MCF 10A (cell line): ENCODE measurements at regions not wholly inside any gene's neighbourhood (a gene's known extent, or its start where the extent isn't known, plus 50 kb on each side); places are given as distances from the start of the nearest gene placed in this dataset.

Experiments
- BruUV-seq: library from RNA; stranded (reverse); fragments of 400-500 nt; replicated peaks from 2 replicates; lab custom pipeline; 2021; lab: Mats Ljungman, UMichigan
- CTCF ChIA-PET: fragments of 300-600 bp; sonication (Branson Sonifier 250); formaldehyde crosslinking; extraction: SDS; loops from one replicate; lab custom pipeline; 2021; ENCODE audit warnings: antibody characterized with exemption, inconsistent platforms; lab: Yijun Ruan, JAX
- POLR2A ChIA-PET: fragments of 300-600, 350-650 bp; sonication (Branson Sonifier 250); formaldehyde crosslinking; extraction: SDS; loops from one replicate; lab custom pipeline; 2020; ENCODE audit warnings: antibody characterized with exemption, inconsistent platforms; lab: Yijun Ruan, JAX
- DNase-seq: peaks from one replicate; pipeline ENCODE4 v3.0.0-alpha.2; 2018; ENCODE audit not compliant: unreplicated experiment
- H3K27ac Mint-ChIP-seq: one replicate; pipeline ENCODE4 v1.8.0; 2022; ENCODE audit warnings: mild to moderate bottlenecking, low read depth, mixed read lengths; ENCODE audit not compliant: unreplicated experiment
- H3K27me3 Mint-ChIP-seq: one replicate; pipeline ENCODE4 v1.8.0; 2022; ENCODE audit warnings: mixed read lengths; ENCODE audit not compliant: insufficient read depth, unreplicated experiment
- H3K36me3 Mint-ChIP-seq: one replicate; pipeline ENCODE4 v1.8.0; 2022; ENCODE audit warnings: mild to moderate bottlenecking, moderate library complexity, mixed read lengths; ENCODE audit not compliant: insufficient read depth, unreplicated experiment
- H3K4me1 Mint-ChIP-seq: one replicate; pipeline ENCODE4 v1.8.0; 2022; ENCODE audit warnings: mixed read lengths; ENCODE audit not compliant: insufficient read depth, unreplicated experiment
- H3K4me3 Mint-ChIP-seq: one replicate; pipeline ENCODE4 v1.8.0; 2022; ENCODE audit warnings: mild to moderate bottlenecking, moderate library complexity, mixed read lengths; ENCODE audit not compliant: unreplicated experiment
- H3K9me3 Mint-ChIP-seq: one replicate; pipeline ENCODE4 v1.8.0; 2022; ENCODE audit warnings: mixed read lengths; ENCODE audit not compliant: unreplicated experiment
- CTCF ChIP-seq: fragments of 200-600 bp; IDR thresholded peaks from one replicate; pipeline ENCODE4 v1.8.0; 2022; ENCODE audit warnings: antibody characterized with exemption, mild to moderate bottlenecking; ENCODE audit not compliant: unreplicated experiment
- intact Hi-C: fragments of 100-400 bp; cut with micrococcal nuclease; formaldehyde crosslinking; loops from 2 replicates; pipeline ENCODE4 v1.14.1; 2022

- Mint-ChIP-seq H3K27me3 (no peaks in the 10 kb centered on the region), H3K27ac (no peak overlapping the region), H3K4me1 (peaks cover 8% of the 10 kb centered on the region), H3K36me3 (no peaks in the 10 kb centered on the region), H3K4me3 (no peak overlapping the region), H3K9me3 (no peaks in the 10 kb centered on the region)
- POLR2A ChIA-PET = interaction anchor here (1.4 kb wide), 2 partner anchors 11 to 22 kb away, joined by 5 read pairs; no protein-coding TSS in a partner anchor
- no peak for TF ChIP-seq CTCF
- CTCF ChIA-PET = interaction anchor here (0.7 to 1.3 kb wide), 4 partner anchors 10 to 416 kb away, joined by 3 to 4 read pairs (median 4); no protein-coding TSS in a partner anchor
- intact Hi-C loops = no loop called here
- no TSS peak for BruUV-seq
- DNase-seq = peak; percentile 62
These were observed 94.3 kb upstream of the CTSC start for GRCh38 chr11:88431675-88432341.

- DNase-seq = no peak
- Mint-ChIP-seq H3K4me3 (no peak overlapping the region), H3K27ac (no peak overlapping the region), H3K9me3 (no peaks in the 10 kb centered on the region), H3K27me3 (no peaks in the 10 kb centered on the region), H3K4me1 (no peaks in the 10 kb centered on the region), H3K36me3 (peaks cover 6% of the 10 kb centered on the region)
- no peak for TF ChIP-seq CTCF
- ChIA-PET POLR2A (no interaction called here), CTCF (no interaction called here)
- BruUV-seq = no TSS peak
- intact Hi-C loops = no loop called here
These were observed 91.4 kb upstream of the CTSC start for GRCh38 chr11:88428959-88429358.

GRCh38 chr11:88427719-88428118 lies 90.2 kb upstream of the CTSC start:
- Mint-ChIP-seq H3K4me3 (no peak overlapping the region), H3K9me3 (no peaks in the 10 kb centered on the region), H3K27ac (no peak overlapping the region), H3K36me3 (peaks cover 6% of the 10 kb centered on the region), H3K4me1 (no peaks in the 10 kb centered on the region), H3K27me3 (no peaks in the 10 kb centered on the region)
- intact Hi-C loops = no loop called here
- ChIA-PET CTCF (no interaction called here), POLR2A (no interaction called here)
- no TSS peak for BruUV-seq
- no peak for DNase-seq
- no peak for TF ChIP-seq CTCF

GRCh38 chr11:88424881-88425280 lies 87.3 kb upstream of the CTSC start:
- Mint-ChIP-seq H3K9me3 (no peaks in the 10 kb centered on the region), H3K4me1 (peaks cover 7% of the 10 kb centered on the region), H3K27ac (no peak overlapping the region), H3K27me3 (no peaks in the 10 kb centered on the region), H3K4me3 (no peak overlapping the region), H3K36me3 (peaks cover 6% of the 10 kb centered on the region)
- no TSS peak for BruUV-seq
- ChIA-PET POLR2A (interaction anchor here (2.0 kb wide), 1 partner anchor 15 kb away, joined by 6 read pairs; no protein-coding TSS in a partner anchor), CTCF (interaction anchor here (0.6 to 0.7 kb wide), 2 partner anchors 15 to 130 kb away, joined by 3 to 4 read pairs; no protein-coding TSS in a partner anchor)
- intact Hi-C loops = loop anchor here (5.0 kb wide), 1 partner anchor 193 kb away; no protein-coding TSS in a partner anchor
- no peak for TF ChIP-seq CTCF
- DNase-seq = no peak
